ENCODE measurements at regions not wholly inside any gene's neighbourhood (a gene's known extent, or its start where the extent isn't known, plus 50 kb on each side); places are given as distances from the start of the nearest gene placed in this dataset.

- no peak for TF ChIP-seq CTCF (IDR thresholded peaks at IDR 0.05; ENCODE audit: control extremely low read depth, extremely low read depth)
- Histone ChIP-seq H3K9ac (ENCODE audit: insufficient read depth in 1 of 2, low read length in 2 of 2) (no peak overlapping the region), H3K9me3 (ENCODE audit: control insufficient read depth in 4 of 4, insufficient read depth in 3 of 4, low read length in 3 of 4) (no peaks in the 10 kb centered on the region), H3K36me3 (ENCODE audit: control insufficient read depth in 4 of 4, insufficient read depth in 4 of 4, low read length in 4 of 4) (no peaks in the 10 kb centered on the region), H3K4me3 (no peak overlapping the region), H3K27me3 (ENCODE audit: control insufficient read depth in 3 of 3, insufficient read depth in 3 of 3, low read length in 2 of 3) (no peaks in the 10 kb centered on the region), H3K4me1 (ENCODE audit: control insufficient read depth in 5 of 5, insufficient read depth in 5 of 5, low read length in 5 of 5) (no peaks in the 10 kb centered on the region), H3K27ac (ENCODE audit: low read depth in 1 of 2, low read length in 1 of 2) (no peak overlapping the region)
- ATAC-seq (ENCODE audit: insufficient read depth, low FRiP score), result no peak
- DNase-seq, result no peak
- 68 to 86% methylated on average over 1 of the region's 1 CpG for WGBS, 2 donors
Measured at GRCh38 chr11:29734287-29734686, 282.5 kb downstream of the KCNA4 start.

- Histone ChIP-seq H3K27ac (ENCODE audit: low read depth in 1 of 2, low read length in 1 of 2) (no peak overlapping the region), H3K9me3 (ENCODE audit: control insufficient read depth in 4 of 4, insufficient read depth in 3 of 4, low read length in 3 of 4) (peaks cover 0 to 2% (median 0%) of the 10 kb centered on the region in 4 donors), H3K27me3 (ENCODE audit: control insufficient read depth in 3 of 3, insufficient read depth in 3 of 3, low read length in 2 of 3) (no peaks in the 10 kb centered on the region), H3K9ac (ENCODE audit: insufficient read depth in 1 of 2, low read length in 2 of 2) (no peak overlapping the region), H3K4me3 (no peak overlapping the region), H3K4me1 (ENCODE audit: control insufficient read depth in 5 of 5, insufficient read depth in 5 of 5, low read length in 5 of 5) (no peaks in the 10 kb centered on the region), H3K36me3 (ENCODE audit: control insufficient read depth in 4 of 4, insufficient read depth in 4 of 4, low read length in 4 of 4) (no peaks in the 10 kb centered on the region)
- DNase-seq (no peak), ATAC-seq (ENCODE audit: insufficient read depth, low FRiP score) (no peak)
- WGBS, 2 donors, result 94% methylated on average over 14 of the region's 14 CpGs
- TF ChIP-seq CTCF (IDR thresholded peaks at IDR 0.05; ENCODE audit: control extremely low read depth, extremely low read depth), result no peak
Measured at GRCh38 chr11:29713831-29714320, 303.0 kb downstream of the KCNA4 start.

- Histone ChIP-seq H3K9ac (ENCODE audit: insufficient read depth in 1 of 2, low read length in 2 of 2) (no peak overlapping the region), H3K36me3 (ENCODE audit: control insufficient read depth in 4 of 4, insufficient read depth in 4 of 4, low read length in 4 of 4) (no peaks in the 10 kb centered on the region), H3K4me1 (ENCODE audit: control insufficient read depth in 5 of 5, insufficient read depth in 5 of 5, low read length in 5 of 5) (no peaks in the 10 kb centered on the region), H3K4me3 (no peak overlapping the region), H3K27ac (ENCODE audit: low read depth in 1 of 2, low read length in 1 of 2) (no peak overlapping the region), H3K27me3 (ENCODE audit: control insufficient read depth in 3 of 3, insufficient read depth in 3 of 3, low read length in 2 of 3) (no peaks in the 10 kb centered on the region), H3K9me3 (ENCODE audit: control insufficient read depth in 4 of 4, insufficient read depth in 3 of 4, low read length in 3 of 4) (peaks cover 0 to 2% (median 0%) of the 10 kb centered on the region in 4 donors)
- DNase-seq (no peak), ATAC-seq (ENCODE audit: insufficient read depth, low FRiP score) (no peak)
- TF ChIP-seq CTCF (IDR thresholded peaks at IDR 0.05; ENCODE audit: control extremely low read depth, extremely low read depth), result no peak
- 88 to 90% methylated on average over 10 to 12 of the region's 12 CpGs for WGBS, 2 donors
Measured at GRCh38 chr11:29712616-29713015, 304.2 kb downstream of the KCNA4 start.

- no peaks in the 10 kb centered on the region for H3K36me3 ChIP-seq (ENCODE audit: control insufficient read depth in 4 of 4, insufficient read depth in 4 of 4, low read length in 4 of 4)
- WGBS, 2 donors, result 46 to 61% methylated on average over 2 of the region's 2 CpGs
- no peaks in the 10 kb centered on the region for H3K4me1 ChIP-seq (ENCODE audit: control insufficient read depth in 5 of 5, insufficient read depth in 5 of 5, low read length in 5 of 5)
- H3K27ac ChIP-seq (ENCODE audit: low read depth in 1 of 2, low read length in 1 of 2), result no peak overlapping the region
- no peaks in the 10 kb centered on the region for H3K27me3 ChIP-seq (ENCODE audit: control insufficient read depth in 3 of 3, insufficient read depth in 3 of 3, low read length in 2 of 3)
- H3K9ac ChIP-seq (ENCODE audit: insufficient read depth in 1 of 2, low read length in 2 of 2), result no peak overlapping the region
- H3K9me3 ChIP-seq (ENCODE audit: control insufficient read depth in 4 of 4, insufficient read depth in 3 of 4, low read length in 3 of 4), result peaks cover 0 to 2% (median 0%) of the 10 kb centered on the region in 4 donors
- no peak for DNase-seq
- TF ChIP-seq CTCF (IDR thresholded peaks at IDR 0.05; ENCODE audit: control extremely low read depth, extremely low read depth), result no peak
- ATAC-seq (ENCODE audit: insufficient read depth, low FRiP score), result no peak
- H3K4me3 ChIP-seq, result no peak overlapping the region
Measured at GRCh38 chr11:29707924-29708323, 308.9 kb downstream of the KCNA4 start.

All from lung (tissue), 11 donors.